HG03565 (cell line): ENCODE measurements at regions not wholly inside any gene's neighbourhood (a gene's known extent, or its start where the extent isn't known, plus 50 kb on each side); places are given as distances from the start of the nearest gene placed in this dataset.
A peak's percentile ranks its signal among the peaks of the same experiment; 100 is the strongest.
"Not testable (repeated sequence)": the region's sequence is repeated elsewhere in the genome, so short reads cannot be mapped to it uniquely, and the experiment has no call there.

Source experiments
- ATAC-seq: cut with Tn5 transposase; IDR thresholded peaks from one replicate; pipeline ENCODE4 v1.9.1; 2021; ENCODE audit warnings: mild to moderate bottlenecking, moderate library complexity; ENCODE audit not compliant: unreplicated experiment

DNA sequence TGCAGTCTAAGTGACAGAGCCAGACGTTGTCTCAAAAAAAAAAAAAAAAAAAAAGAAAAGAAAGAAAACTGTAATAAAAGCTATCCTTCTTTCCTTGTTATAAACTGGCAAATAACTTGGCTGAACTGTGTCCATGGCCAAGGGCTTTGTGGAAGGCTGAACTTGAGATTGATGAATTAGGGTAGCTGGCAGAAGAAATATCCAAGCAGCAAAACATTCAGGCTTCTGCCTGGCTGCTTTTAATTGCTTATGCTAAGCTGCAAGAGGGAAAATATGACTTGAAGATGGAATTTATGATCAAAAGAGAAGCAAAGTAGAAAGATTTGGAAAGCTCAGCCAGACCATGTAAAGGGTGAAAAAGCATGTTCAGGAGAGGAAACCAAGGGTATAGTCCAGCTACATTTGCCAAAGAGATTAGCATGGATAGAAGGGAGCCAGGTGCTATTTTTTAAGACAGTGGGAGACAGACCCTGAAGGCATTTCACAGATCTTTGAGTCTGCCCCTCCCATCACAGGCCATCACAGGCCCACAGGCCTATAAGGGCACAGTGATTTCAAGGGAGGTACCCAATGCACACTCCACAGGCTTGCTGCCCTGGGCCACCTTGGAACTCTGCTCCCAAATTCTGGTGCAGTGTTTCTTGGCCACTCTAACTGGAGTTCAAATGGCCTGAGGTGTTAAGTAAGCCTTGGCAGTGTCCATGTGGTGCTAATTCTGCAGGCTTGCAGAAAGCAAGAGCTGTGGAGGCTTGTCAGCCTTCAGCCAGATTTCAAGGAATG, 226.0 kb downstream of the AEBP2 start:
- ATAC-seq: no peak

DNA sequence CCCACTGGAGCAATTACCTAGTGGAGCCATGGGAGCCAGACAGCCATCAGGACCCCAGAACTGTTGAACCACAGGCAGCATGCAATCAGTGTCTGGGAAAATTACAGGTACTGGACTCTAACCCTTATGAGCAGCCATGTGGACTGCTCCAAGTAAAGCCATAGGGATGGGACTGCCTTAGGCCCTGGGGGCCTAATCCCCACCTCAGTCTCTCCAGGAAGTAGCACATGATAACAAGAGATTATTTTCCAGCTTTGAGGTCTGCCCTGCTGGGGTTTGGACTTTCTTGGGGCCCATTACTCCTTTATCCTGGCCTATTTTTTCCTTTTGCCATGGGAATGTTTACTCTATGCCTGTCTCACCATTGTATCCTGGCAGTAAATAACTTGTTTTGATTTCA, 226.8 kb downstream of the AEBP2 start:
- ATAC-seq: no peak

DNA sequence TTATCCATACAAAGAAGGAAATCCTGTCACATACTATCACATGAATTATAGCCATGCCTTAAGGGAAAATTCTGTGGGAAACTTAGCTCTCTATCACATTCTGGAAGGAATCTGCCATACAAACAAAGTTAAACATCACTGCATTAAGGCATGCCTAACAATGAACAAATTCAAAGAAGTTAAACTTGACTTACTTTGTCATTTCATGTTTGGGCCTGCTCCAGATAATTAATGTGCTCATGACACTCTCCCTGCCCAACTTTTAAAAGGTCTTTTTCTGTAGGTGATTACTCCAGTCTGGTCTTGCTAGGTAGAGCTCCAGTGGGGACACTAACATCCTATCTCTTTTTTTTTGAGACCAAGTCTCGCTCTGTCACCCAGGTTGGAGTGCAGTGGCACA, 230.5 kb downstream of the AEBP2 start:
- ATAC-seq: no peak

DNA sequence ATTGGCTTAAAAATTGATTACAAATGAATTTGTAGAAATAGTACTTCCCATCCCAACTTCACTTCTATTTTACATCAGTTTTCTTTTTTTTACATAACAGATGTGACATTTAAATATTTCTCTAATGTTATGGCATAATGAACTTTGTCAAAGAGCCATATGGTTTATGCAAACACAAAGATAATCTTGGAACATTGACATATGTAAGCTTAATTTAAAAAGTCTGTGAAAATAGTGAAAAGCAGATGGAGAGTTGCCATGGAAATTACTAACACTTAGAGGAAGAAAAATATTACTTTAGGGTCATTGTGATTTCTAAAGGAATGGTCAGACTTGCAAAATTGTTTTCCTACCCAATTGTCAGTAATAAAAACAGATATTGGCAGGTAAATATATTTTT, 232.4 kb downstream of the AEBP2 start:
- no peak for ATAC-seq

DNA sequence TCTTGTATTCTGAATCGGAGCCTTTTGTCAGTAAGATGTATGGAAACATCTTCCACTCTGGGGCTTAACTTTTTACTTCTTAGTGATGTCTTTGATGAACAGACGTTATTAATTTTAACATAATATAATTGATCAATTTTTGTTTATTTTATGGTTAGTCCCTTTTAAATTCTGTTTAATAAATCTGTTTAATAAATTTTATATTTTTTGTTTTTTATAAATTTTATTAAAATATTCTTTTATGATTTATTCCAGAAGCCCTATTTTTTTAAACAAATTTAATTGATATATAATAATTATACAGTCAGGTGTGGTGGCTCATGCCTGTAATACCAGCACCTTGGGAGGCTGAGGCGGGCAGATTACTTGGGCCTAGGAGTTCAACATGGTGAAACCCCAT, 235.1 kb downstream of the AEBP2 start:
- ATAC-seq: no peak

DNA sequence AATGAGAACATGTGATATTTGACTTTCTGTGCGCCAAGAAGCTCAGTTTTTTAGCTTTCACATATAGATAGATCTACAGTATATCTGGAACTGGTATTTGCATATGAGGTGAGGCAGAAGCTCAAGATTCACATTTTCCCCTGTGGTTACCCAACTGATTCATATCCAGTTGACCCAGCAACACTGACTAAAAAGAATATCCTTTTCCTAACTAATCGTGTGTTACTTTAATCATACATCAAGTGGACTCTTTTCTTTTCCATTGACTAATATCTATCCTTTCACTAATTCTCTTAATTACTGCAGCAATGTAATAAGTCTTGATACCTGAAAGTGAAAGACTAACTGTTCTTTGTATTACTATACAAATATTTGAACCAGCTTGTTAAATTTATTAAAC, 236.1 kb downstream of the AEBP2 start:
- ATAC-seq: peak; percentile 95

DNA sequence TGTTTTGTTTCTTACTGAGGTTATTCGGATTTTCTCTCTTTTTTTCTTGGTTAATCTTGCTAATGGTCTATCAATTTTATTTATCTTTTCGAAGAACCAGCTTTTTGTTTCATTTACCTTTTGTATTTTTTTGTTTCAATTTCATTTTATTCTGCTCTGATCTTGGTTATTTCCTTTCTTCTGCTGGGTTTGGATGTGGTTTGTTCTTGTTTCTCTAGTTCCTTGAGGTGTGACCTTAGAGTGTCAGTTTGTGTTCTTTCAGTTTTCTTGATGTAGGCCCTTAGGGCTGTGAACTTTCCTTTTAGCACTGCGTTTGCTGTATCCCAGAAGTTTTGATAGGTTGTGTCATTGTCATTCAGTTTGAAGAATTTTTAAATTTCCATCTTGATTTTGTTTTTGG, 239.2 kb downstream of the AEBP2 start:
- not testable (repeated sequence) for ATAC-seq

DNA sequence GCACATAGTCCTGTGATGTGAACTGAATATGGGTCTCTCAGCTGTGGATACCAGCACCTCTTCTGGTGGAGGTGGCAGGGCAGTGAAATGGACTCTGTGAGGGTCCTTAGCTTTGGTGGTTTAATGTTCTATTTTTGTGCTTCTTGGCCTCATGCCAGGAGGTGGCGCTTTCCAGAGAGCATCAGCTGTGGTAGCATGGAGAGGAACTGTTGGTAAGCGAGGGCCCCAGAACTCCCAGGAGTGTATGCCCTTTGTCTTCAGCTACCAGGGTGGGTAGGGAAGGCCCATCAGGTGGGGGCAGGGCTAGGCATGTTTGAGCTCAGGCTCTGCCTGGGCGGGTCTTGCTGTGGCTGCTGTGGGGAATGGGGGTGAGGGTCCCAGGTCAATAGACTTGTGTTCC, 241.7 kb downstream of the AEBP2 start:
- no peak for ATAC-seq

DNA sequence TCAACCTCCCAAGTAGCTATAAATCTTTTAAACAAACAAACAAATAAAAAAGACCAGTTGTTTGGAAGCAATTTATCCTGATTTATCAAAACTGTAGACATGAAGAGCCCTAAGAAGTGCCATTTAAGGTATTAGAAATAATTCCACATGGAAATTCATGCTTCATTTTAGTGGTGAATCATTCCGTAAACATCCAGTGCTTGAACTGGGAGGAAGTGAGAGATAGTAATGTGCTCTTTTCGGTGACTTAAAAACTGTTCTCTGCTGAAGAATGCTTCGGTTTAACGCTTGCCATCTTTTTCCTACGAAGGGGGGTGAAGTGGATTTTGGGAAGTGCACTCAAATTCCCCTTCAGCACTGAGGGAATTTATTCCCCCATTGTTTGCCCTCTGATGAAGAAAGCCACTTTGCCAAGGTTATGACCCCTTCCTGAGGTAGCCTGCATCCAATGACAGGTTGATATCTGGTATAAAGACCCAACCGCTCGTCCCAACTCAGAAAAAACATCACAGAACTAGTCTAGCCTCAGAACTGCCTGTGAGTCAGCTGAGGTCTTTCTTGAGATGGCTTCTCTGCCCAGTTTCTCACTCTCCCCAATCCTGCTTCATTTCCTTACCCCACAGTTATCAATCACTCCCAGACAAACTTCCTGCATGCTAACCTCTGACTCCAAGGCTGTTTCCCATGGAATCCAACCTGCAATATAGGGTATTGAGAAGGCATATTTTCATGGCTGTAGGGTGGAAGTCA, 244.1 kb downstream of the AEBP2 start:
- ATAC-seq: no peak

DNA sequence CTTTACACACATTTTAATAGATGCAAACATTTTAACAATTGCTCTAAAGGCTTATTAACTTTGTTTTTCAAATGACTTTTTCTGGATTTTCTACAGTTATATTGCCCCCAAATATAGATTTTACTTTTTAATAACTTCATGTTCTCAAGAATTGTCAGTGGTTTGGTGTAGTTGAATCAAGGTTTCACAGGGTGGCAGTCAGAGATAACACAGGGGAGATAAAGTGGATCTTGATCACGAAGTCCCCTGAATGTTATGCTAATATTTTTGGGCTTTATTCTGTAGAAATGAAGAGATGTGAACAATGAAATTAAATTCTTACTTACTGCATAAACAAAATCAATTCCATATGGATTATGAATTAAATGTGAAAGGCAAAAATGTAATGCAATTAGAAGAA, 248.1 kb downstream of the AEBP2 start:
- no peak for ATAC-seq

DNA sequence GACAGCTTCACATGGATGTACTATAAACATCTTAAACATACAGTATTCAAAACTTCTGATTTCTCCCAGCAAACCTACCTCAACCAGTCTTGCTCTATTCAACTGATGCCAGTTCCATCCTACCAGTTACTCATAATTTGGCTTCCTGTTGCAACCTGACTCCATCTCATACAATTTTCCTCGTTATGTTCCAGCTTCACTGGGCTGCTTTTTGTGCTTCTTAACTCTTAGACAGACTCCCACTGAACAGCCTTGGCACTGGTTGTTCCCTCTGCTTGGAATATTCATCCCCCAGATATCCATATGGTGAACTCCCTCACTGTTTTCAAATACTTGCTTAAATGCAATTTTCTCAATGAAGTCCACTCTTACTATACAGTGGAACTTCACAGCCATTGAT, 249.2 kb downstream of the AEBP2 start:
- no peak for ATAC-seq

DNA sequence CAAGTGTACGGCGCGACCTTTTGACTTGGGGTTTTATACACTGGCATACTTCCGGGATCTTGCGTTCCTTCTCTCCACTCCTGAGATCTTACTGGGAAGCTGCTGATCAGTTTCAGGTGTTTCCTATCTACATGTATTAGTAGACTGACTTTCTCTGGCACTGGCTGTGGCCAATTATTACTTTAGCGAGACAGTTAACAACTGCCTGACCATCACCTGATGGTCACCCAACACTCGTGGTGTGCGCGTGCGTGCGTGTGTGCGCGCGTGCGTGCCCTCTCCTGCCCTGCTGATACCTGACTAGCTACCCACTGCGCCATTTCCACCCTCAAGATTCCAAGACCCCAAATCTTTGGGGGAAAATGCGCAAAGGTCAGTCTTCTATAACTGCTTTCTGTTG, 249.9 kb downstream of the AEBP2 start:
- no peak for ATAC-seq

DNA sequence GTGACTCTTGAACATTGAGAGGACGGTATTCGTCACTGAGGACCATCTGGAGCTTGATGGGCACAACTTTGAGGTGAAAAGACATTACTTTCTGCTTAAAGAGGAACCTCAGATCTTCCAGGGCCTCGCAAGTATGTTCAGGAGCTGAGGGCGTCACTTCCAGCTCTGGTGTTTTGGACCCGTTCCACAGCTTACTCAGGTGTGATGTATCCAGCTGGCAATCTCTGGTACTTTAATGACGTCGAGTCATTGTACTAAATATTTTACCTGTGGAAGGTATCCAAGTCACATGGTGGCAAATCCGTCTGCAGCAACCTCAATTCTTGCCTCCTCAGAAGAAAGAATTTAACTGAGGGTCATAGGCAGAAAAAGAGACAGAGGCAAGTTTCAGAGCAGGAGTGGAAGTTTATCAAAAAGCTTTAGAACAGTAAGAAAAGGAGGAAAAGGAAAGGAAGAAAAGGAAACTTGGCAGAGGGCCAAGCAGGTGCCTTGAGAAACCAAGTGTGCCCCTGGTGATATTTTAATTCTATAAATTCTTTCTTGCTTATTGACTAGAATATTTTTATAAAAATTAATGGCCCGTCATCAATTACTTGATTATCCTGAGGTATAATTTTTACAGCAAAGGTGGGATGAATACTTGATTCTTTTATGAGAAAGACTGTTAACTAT, 250.6 kb downstream of the AEBP2 start:
- no peak for ATAC-seq

DNA sequence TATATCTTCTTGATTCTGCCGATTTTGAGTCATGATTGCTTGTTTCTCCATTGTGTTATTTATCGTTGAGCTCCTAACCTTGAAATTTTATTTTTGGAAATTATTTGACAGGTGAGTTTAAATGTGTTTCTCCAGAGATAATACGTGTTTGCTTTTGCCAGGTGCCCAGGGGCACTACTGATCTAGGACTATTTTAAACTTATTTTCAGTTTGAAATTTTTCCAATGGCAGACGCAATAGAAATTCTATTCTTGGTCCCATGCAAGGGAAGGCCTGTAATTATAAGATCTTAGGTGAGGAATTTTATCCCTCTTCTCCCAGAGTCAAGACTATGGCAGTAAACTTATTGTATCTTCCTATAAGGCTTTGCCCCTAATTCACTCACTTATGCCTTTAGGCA, 252.8 kb downstream of the AEBP2 start:
- no peak for ATAC-seq

DNA sequence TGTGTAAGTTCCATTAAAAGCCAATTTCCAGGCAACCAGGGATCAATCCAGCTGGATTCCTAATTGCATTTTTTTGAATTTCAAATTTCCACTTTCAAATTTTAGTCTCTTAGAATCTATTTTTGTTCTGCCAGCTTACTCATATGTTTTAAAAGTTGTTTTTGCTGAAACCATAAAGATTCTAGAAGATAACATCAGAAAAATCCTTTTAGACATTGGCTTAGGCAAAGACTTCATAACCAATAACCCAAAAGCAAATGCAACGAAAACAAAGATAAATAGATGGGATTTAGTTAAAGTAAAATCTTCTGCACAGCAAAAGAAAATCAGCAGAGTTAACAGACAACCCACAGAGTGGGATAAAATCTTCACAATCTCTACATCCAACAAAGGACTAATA, 253.3 kb downstream of the AEBP2 start:
- no peak for ATAC-seq

DNA sequence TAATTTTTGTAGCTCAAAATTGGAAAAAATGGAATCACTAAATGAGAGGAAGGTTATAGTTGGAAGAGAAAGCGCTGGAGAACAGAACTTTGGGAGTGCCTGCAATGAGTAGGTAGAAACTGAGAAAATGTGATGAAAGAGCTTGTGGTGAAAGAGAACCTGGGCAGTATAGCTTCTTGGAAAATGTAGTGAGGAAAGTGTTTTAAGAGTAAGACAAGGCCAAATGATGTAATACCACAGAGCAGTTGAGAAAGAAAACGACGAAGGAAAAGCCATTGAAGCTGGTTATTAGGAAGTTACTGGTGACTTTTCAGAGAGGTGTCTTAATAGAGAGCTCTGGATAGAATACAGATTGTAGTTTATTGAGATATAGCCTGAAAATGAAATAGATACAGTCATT, 255.3 kb downstream of the AEBP2 start:
- no peak for ATAC-seq

DNA sequence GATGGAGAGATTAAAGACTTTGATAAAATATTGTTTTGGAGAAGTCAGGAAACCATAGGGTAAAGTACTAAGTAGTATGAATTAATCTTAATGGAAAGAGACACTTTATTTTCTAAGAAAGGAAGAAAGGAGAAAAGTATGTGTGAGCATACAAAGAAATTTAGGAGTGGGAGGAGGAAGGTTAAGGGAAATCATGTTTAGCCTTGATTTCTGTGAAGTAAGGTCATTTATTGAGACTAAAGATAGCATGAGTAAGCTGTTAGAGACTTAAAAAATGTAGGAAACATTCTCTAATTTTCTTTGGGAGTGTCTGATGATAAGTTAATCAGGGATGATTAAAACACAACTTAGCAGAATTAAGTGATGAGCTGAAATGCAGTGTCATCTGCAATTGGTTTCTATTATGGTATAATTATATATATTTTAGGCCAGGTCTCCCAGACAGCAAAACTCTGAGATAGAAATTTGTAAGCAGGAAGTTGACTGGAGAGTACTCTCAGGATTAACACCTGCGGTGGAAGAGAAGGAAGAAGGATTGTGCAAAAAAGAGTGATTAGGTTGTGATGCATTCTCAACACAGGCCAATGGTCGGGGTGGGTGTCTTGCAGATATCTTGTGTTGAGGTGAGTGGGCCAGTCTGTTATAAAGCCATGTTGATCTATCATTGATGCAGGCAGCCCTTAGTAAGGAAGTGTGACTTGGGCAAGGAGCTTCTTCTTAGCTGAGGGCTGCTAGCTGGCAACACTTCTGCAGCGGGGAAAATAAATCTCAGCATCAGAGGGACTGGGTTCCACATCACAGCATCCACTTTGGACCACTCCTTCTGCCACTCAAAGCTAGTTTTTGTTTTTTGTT, 256.2 kb downstream of the AEBP2 start:
- ATAC-seq: no peak

DNA sequence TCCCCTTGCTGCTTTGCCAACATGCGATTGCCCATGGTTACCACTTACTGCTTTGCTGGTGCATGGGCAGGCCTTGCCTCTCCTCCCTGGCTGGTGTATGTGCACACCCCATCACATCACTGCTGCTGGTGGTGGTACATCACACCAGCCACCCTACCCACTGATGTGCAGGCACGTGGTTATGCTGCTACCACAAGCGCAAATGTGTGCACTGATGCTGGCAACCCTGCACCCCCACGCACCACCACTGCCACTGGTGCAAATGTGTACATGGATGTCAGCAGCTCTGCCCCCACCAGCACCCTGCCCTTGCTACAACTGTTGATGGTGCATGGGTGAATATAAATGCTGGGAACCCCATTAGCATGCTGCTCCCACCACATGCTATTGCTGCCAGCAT, 261.7 kb downstream of the AEBP2 start:
- no peak for ATAC-seq

DNA sequence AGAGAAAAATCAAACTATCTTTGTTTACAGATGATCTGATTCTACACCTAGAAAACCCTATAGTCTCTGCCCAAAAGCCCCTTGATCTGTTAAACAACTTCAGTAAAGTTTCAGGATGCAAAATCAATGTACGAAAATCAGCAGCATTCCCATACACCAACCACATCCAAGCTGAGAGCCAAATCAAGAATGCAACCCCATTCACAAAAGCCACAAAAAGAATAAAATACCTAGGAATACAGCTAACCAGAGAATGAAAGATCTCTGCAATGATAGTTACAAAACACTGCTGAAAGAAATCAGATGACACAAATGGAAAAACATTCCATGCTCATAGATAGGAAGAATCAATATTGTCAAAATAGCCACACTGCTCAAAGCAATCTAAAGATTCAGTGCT, 265.7 kb downstream of the AEBP2 start:
- ATAC-seq: no peak

DNA sequence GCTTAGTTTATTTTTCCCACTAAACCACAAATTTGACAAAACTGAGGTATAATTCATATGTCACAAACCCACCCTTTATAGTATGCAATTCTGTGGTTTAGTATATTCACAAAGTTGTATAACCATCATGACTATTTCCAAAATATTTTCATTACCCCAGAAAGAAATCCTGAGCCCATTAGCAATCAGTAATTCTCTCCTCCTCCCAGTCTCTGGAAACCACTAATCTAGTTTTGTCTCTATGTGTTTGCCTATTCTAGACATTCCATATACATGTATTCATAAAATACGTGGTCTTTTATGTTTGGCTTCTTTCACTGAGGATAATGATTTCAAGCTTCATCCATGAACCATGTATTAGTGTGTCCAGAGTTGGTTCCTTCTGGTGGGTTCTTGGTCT, 267.6 kb downstream of the AEBP2 start:
- ATAC-seq: no peak

DNA sequence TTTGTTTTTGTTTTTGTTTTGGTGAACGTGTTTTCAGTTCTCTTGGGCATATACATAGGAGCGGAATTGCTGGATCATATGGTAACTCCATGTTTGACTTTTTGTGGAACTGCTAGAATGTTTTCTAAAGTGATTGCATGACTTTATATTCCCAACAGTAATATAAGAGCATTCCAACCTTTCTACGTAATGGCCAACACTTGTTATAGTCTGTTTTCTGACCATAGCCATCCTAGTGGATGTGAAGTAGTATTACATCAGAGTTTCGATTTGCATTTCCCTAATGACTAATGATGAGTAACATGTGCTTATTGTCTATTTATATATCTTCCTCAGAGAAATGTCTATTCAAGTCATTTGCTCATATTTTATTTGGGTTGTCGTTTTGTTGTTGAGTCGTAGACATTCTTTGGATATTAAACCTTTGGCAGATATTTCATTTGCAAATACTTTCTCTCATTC, 268.7 kb downstream of the AEBP2 start:
- ATAC-seq: no peak
